SK-N-SH treated with all-trans-retinoic acid at 6 μM for 48 hours (cell line): ENCODE measurements at regions not wholly inside any gene's neighbourhood (a gene's known extent, or its start where the extent isn't known, plus 50 kb on each side); places are given as distances from the start of the nearest gene placed in this dataset.

Source experiments
- ATAC-seq: fragments of 200-7000 bp; cut with Tn5 transposase; 3 replicates; pipeline ENCODE4 v1.9.1; 2020; ENCODE audit warnings: mild to moderate bottlenecking, moderate library complexity
- ARNTL ChIP-seq: fragments of 450-650 bp; formaldehyde crosslinking; IDR thresholded peaks from 2 replicates; pipeline ENCODE4 v1.5.0; 2020; ENCODE audit warnings: low read depth, mild to moderate bottlenecking, moderate library complexity, borderline replicate concordance
- BACH2 ChIP-seq: fragments of 250-450 bp; sonication (Bioruptor Pico); IDR thresholded peaks from 2 replicates; pipeline ENCODE4 v1.9.0; 2021; ENCODE audit warnings: mild to moderate bottlenecking, borderline replicate concordance
- CREB5 ChIP-seq: fragments of 250-450 bp; sonication (Bioruptor Pico); IDR thresholded peaks from 2 replicates; pipeline ENCODE4 v1.5.1; 2020; ENCODE audit warnings: low read depth, mild to moderate bottlenecking, moderate library complexity
- CSDC2 ChIP-seq: fragments of 250-450 bp; sonication (Bioruptor Pico); IDR thresholded peaks from 2 replicates; pipeline ENCODE4 v1.5.0; 2020; ENCODE audit warnings: mild to moderate bottlenecking, moderate library complexity
- CSRNP3 ChIP-seq: fragments of 250-450 bp; sonication (Bioruptor Pico); IDR thresholded peaks from 2 replicates; pipeline ENCODE4 v1.5.1; 2021; ENCODE audit warnings: mild to moderate bottlenecking, moderate library complexity
- ESRRG ChIP-seq: fragments of 250-450 bp; sonication (Bioruptor Pico); IDR thresholded peaks from 2 replicates; pipeline ENCODE4 v1.6.1; 2021; ENCODE audit warnings: mild to moderate bottlenecking
- GLIS3 ChIP-seq: fragments of 250-450 bp; sonication (Bioruptor Pico); IDR thresholded peaks from 2 replicates; pipeline ENCODE4 v1.5.0; 2020; ENCODE audit warnings: mild to moderate bottlenecking, moderate library complexity
- ISL1 ChIP-seq: fragments of 250-450 bp; sonication (Bioruptor Pico); IDR thresholded peaks from 2 replicates; pipeline ENCODE4 v2.1.2; 2022; ENCODE audit warnings: mild to moderate bottlenecking, moderate library complexity
- OSR1 ChIP-seq: fragments of 250-450 bp; sonication (Bioruptor Pico); IDR thresholded peaks from 2 replicates; pipeline ENCODE4 v1.8.0; 2022; ENCODE audit warnings: moderate library complexity, mild to moderate bottlenecking, inconsistent platforms
- PATZ1 ChIP-seq: fragments of 250-450 bp; sonication (Bioruptor Pico); IDR thresholded peaks from 2 replicates; pipeline ENCODE4 v1.8.0; 2020; ENCODE audit warnings: mild to moderate bottlenecking, moderate library complexity, borderline replicate concordance
- POU6F1 ChIP-seq: fragments of 250-450 bp; sonication (Bioruptor Pico); IDR thresholded peaks from 2 replicates; pipeline ENCODE4 v1.8.0; 2021; ENCODE audit warnings: low read depth, mild to moderate bottlenecking, moderate library complexity, borderline replicate concordance
- PPARA ChIP-seq: fragments of 250-450 bp; sonication (Bioruptor Pico); IDR thresholded peaks from 2 replicates; pipeline ENCODE4 v1.5.0; 2020; ENCODE audit warnings: mild to moderate bottlenecking, borderline replicate concordance
- RARB ChIP-seq: fragments of 250-450 bp; sonication (Bioruptor Pico); IDR thresholded peaks from 2 replicates; pipeline ENCODE4 v1.8.0; 2021; ENCODE audit warnings: mild to moderate bottlenecking, moderate library complexity
- SNAI2 ChIP-seq: fragments of 250-450 bp; sonication (Bioruptor Pico); IDR thresholded peaks from 2 replicates; pipeline ENCODE4 v1.5.0; 2020; ENCODE audit warnings: mild to moderate bottlenecking, moderate library complexity
- TCF4 ChIP-seq: fragments of 250-450 bp; sonication (Bioruptor Pico); IDR thresholded peaks from 2 replicates; pipeline ENCODE4 v1.8.0; 2021; ENCODE audit warnings: mild to moderate bottlenecking, moderate library complexity, borderline replicate concordance
- TOX ChIP-seq: fragments of 250-450 bp; sonication (Bioruptor Pico); IDR thresholded peaks from 2 replicates; pipeline ENCODE4 v1.8.0; 2021; ENCODE audit warnings: mild to moderate bottlenecking, moderate library complexity, borderline replicate concordance
- TSHZ2 ChIP-seq: fragments of 250-450 bp; sonication (Bioruptor Pico); IDR thresholded peaks from 2 replicates; pipeline ENCODE4 v1.5.0; 2020; ENCODE audit warnings: mild to moderate bottlenecking, moderate library complexity
- ZC3H10 ChIP-seq: fragments of 250-450 bp; sonication (Bioruptor Pico); IDR thresholded peaks from 2 replicates; pipeline ENCODE4 v1.5.1; 2021; ENCODE audit warnings: mild to moderate bottlenecking, moderate library complexity
- ZFP3 ChIP-seq: fragments of 250-450 bp; sonication (Bioruptor Pico); IDR thresholded peaks from 2 replicates; pipeline ENCODE4 v1.5.0; 2020; ENCODE audit warnings: mild to moderate bottlenecking, moderate library complexity
- ZFP30 ChIP-seq: fragments of 450-650 bp; formaldehyde crosslinking; IDR thresholded peaks from 2 replicates; pipeline ENCODE4 v1.5.0; 2022; ENCODE audit warnings: mild to moderate bottlenecking, moderate library complexity
- ZNF565 ChIP-seq: fragments of 450-650 bp; formaldehyde crosslinking; conservative IDR thresholded peaks from 2 replicates; pipeline ENCODE4 v1.5.0; 2020; ENCODE audit warnings: low read depth, mild to moderate bottlenecking, moderate library complexity
- ZNF70 ChIP-seq: fragments of 450-650 bp; formaldehyde crosslinking; IDR thresholded peaks from 2 replicates; pipeline ENCODE4 v1.5.0; 2020; ENCODE audit warnings: mild to moderate bottlenecking, moderate library complexity
- ZNF8 ChIP-seq: fragments of 450-650 bp; formaldehyde crosslinking; IDR thresholded peaks from 2 replicates; pipeline ENCODE4 v1.5.0; 2020; ENCODE audit warnings: mild to moderate bottlenecking, moderate library complexity

- TF ChIP-seq ISL1 (no peak), TOX (CRISPR knock-in tag) (no peak), GLIS3 (CRISPR knock-in tag) (no peak), ZC3H10 (CRISPR knock-in tag) (no peak), ESRRG (CRISPR knock-in tag) (no peak), PATZ1 (CRISPR knock-in tag) (no peak), ARNTL (no peak), RARB (CRISPR knock-in tag) (no peak), ZNF565 (CRISPR knock-in tag) (no peak), OSR1 (no peak), ZNF8 (no peak), ZFP30 (CRISPR knock-in tag) (no peak)
- TF ChIP-seq, all 23 proteins: peak for 0
- no peak for ATAC-seq
Measured at GRCh38 chr11:70566768-70567530, 168.6 kb downstream of the CTTN start.

GRCh38 chr11:70567680-70568034 lies 169.3 kb downstream of the CTTN start:
- no peak for ATAC-seq
- TF ChIP-seq CSRNP3 (CRISPR knock-in tag) (no peak), GLIS3 (CRISPR knock-in tag) (no peak), TCF4 (CRISPR knock-in tag) (no peak), TOX (CRISPR knock-in tag) (no peak), PPARA (CRISPR knock-in tag) (no peak), CREB5 (CRISPR knock-in tag) (no peak), PATZ1 (CRISPR knock-in tag) (no peak), ARNTL (no peak), SNAI2 (CRISPR knock-in tag) (no peak), RARB (CRISPR knock-in tag) (no peak), ESRRG (CRISPR knock-in tag) (no peak), ZNF565 (CRISPR knock-in tag) (no peak), ZFP30 (CRISPR knock-in tag) (no peak), ZNF8 (no peak), POU6F1 (CRISPR knock-in tag) (no peak)

GRCh38 chr11:70568035-70568813 lies 169.9 kb downstream of the CTTN start:
- ATAC-seq, result no peak
- TF ChIP-seq ZNF8, result no peak
- no peak for TF ChIP-seq ISL1
- TF ChIP-seq ZFP3 (CRISPR knock-in tag), result no peak
- no peak for TF ChIP-seq BACH2 (CRISPR knock-in tag)
- no peak for TF ChIP-seq SNAI2 (CRISPR knock-in tag)
- TF ChIP-seq CSDC2 (CRISPR knock-in tag), result no peak
- TF ChIP-seq ZNF70, result no peak
- no peak for TF ChIP-seq POU6F1 (CRISPR knock-in tag)
- TF ChIP-seq ZNF565 (CRISPR knock-in tag), result no peak
- no peak for TF ChIP-seq GLIS3 (CRISPR knock-in tag)
- TF ChIP-seq TCF4 (CRISPR knock-in tag), result no peak
- TF ChIP-seq TSHZ2, result no peak
